H9 (cell line): ENCODE measurements at regions not wholly inside any gene's neighbourhood (a gene's known extent, or its start where the extent isn't known, plus 50 kb on each side); places are given as distances from the start of the nearest gene placed in this dataset.

ENCODE experiments used
- DNase-seq: peaks from one replicate; pipeline ENCODE4 v3.0.0-alpha.2; 2017
- H2AFZ ChIP-seq: one replicate; pipeline ENCODE4 v1.6.1; 2013; ENCODE audit warnings: mild to moderate bottlenecking, low read length, control low read depth, moderate library complexity
- H2AK5ac ChIP-seq: 2 replicates; pipeline ENCODE4 v1.6.1; 2013; ENCODE audit warnings: low read length, control low read depth, mixed read lengths; ENCODE audit not compliant: insufficient read length
- H2BK120ac ChIP-seq: one replicate; pipeline ENCODE4 v1.6.1; 2013; ENCODE audit warnings: low read depth, mild to moderate bottlenecking, low read length, control low read depth, inconsistent platforms; ENCODE audit not compliant: poor library complexity, severe bottlenecking
- H2BK12ac ChIP-seq: 2 replicates; pipeline ENCODE4 v1.6.1; 2013; ENCODE audit warnings: low read length, control low read depth, mixed read lengths, low read depth; ENCODE audit not compliant: insufficient read length
- H2BK15ac ChIP-seq: 2 replicates; pipeline ENCODE4 v1.6.1; 2013; ENCODE audit warnings: low read depth, low read length, control low read depth
- H2BK20ac ChIP-seq: one replicate; pipeline ENCODE4 v1.6.1; 2013; ENCODE audit warnings: low read depth, mild to moderate bottlenecking, low read length, control low read depth, inconsistent platforms; ENCODE audit not compliant: poor library complexity, severe bottlenecking
- H2BK5ac ChIP-seq: 2 replicates; pipeline ENCODE4 v1.6.1; 2013; ENCODE audit warnings: low read length, control low read depth, mixed read lengths; ENCODE audit not compliant: insufficient read length
- H3K14ac ChIP-seq: 2 replicates; pipeline ENCODE4 v1.6.1; 2013; ENCODE audit warnings: low read length, control low read depth; ENCODE audit not compliant: insufficient read depth
- H3K18ac ChIP-seq: 2 replicates; pipeline ENCODE4 v1.6.1; 2013; ENCODE audit warnings: low read depth, mild to moderate bottlenecking, mixed read lengths, low read length, control low read depth; ENCODE audit not compliant: insufficient read length
- H3K23ac ChIP-seq: 2 replicates; pipeline ENCODE4 v1.6.1; 2013; ENCODE audit warnings: low read length, control low read depth, mixed read lengths, low read depth; ENCODE audit not compliant: insufficient read length
- H3K23me2 ChIP-seq: 2 replicates; pipeline ENCODE4 v1.6.1; 2013; ENCODE audit warnings: low read depth, mild to moderate bottlenecking, mixed read lengths, low read length, control low read depth; ENCODE audit not compliant: insufficient read length, poor library complexity, severe bottlenecking
- H3K27ac ChIP-seq: 2 replicates; pipeline ENCODE4 v1.5.1; 2013; ENCODE audit warnings: low read length, control low read depth, mixed read lengths, low read depth; ENCODE audit not compliant: insufficient read length
- H3K27me3 ChIP-seq: 2 replicates; pipeline ENCODE4 v1.6.1; 2013; ENCODE audit warnings: low read length, control low read depth, inconsistent platforms; ENCODE audit not compliant: insufficient read depth
- H3K4ac ChIP-seq: 2 replicates; pipeline ENCODE4 v1.6.1; 2013; ENCODE audit warnings: low read depth, mild to moderate bottlenecking, control low read depth, inconsistent platforms, low read length, moderate library complexity
- H3K4me1 ChIP-seq: 2 replicates; pipeline ENCODE4 v1.6.1; 2013; ENCODE audit warnings: low read length, control low read depth, inconsistent platforms; ENCODE audit not compliant: insufficient read depth
- H3K4me2 ChIP-seq: 2 replicates; pipeline ENCODE4 v1.6.1; 2013; ENCODE audit warnings: low read length, control low read depth, mixed read lengths; ENCODE audit not compliant: insufficient read length, insufficient read depth
- H3K56ac ChIP-seq: 2 replicates; pipeline ENCODE4 v1.6.1; 2013; ENCODE audit warnings: low read depth, mild to moderate bottlenecking, mixed read lengths, low read length, control low read depth; ENCODE audit not compliant: insufficient read length
- H3K79me1 ChIP-seq: 2 replicates; pipeline ENCODE4 v1.6.1; 2013; ENCODE audit warnings: low read depth, mild to moderate bottlenecking, moderate library complexity, low read length, control low read depth, inconsistent platforms; ENCODE audit not compliant: insufficient read depth, poor library complexity, severe bottlenecking
- H3K79me2 ChIP-seq: 2 replicates; pipeline ENCODE4 v1.6.1; 2013; ENCODE audit warnings: low read length, control low read depth, inconsistent platforms; ENCODE audit not compliant: insufficient read depth
- H3K9ac ChIP-seq: 2 replicates; pipeline ENCODE4 v1.6.1; 2013; ENCODE audit warnings: low read length, control low read depth, mixed read lengths; ENCODE audit not compliant: insufficient read length; ENCODE audit errors: extremely low read depth
- H3K9me3 ChIP-seq: one replicate; pipeline ENCODE4 v1.6.1; 2013; ENCODE audit warnings: low read depth, low read length, inconsistent platforms; ENCODE audit not compliant: control insufficient read depth
- H3T11ph ChIP-seq: one replicate; pipeline ENCODE4 v1.6.1; 2013; ENCODE audit warnings: mild to moderate bottlenecking, low read length, control low read depth, inconsistent platforms
- H4K20me1 ChIP-seq: one replicate; pipeline ENCODE4 v1.6.1; 2013; ENCODE audit not compliant: control insufficient read depth, insufficient read length, insufficient read depth
- H4K5ac ChIP-seq: 2 replicates; pipeline ENCODE4 v1.6.1; 2013; ENCODE audit warnings: low read depth, mild to moderate bottlenecking, mixed read lengths, low read length, control low read depth; ENCODE audit not compliant: insufficient read length
- H4K8ac ChIP-seq: replicated peaks from 2 replicates; pipeline ENCODE4 v1.6.1; 2013; ENCODE audit warnings: low read length, control low read depth, mixed read lengths, low read depth; ENCODE audit not compliant: insufficient read length
- H4K91ac ChIP-seq: 2 replicates; pipeline ENCODE4 v1.6.1; 2013; ENCODE audit warnings: low read depth, mild to moderate bottlenecking, moderate library complexity, mixed read lengths, low read length, control low read depth; ENCODE audit not compliant: insufficient read length
- H3K27ac Mint-ChIP-seq, 3 experiments: 2 replicates in 2 of 3; 3 replicates in 1 of 3; pipeline ENCODE4 v1.8.0; 2020 to 2021; ENCODE audit warnings: mixed read lengths in 3 of 3, mild to moderate bottlenecking in 1 of 3, moderate library complexity in 1 of 3
- H3K27me3 Mint-ChIP-seq: 2 replicates; pipeline ENCODE4 v1.8.0; 2021; ENCODE audit warnings: low read depth, mild to moderate bottlenecking, moderate library complexity, mixed read lengths
- H3K36me3 Mint-ChIP-seq, 3 experiments: 2 replicates in 2 of 3; 3 replicates in 1 of 3; pipeline ENCODE4 v1.8.0; 2020 to 2021; ENCODE audit warnings: low read depth in 3 of 3, mixed read lengths in 3 of 3; ENCODE audit not compliant: insufficient read depth in 1 of 3
- H3K4me1 Mint-ChIP-seq, 2 experiments: 2 replicates each; pipeline ENCODE4 v1.8.0; 2020; ENCODE audit warnings: mixed read lengths in 2 of 2
- H3K4me3 Mint-ChIP-seq, 2 experiments: 2 replicates in 1 of 2; 3 replicates in 1 of 2; pipeline ENCODE4 v1.8.0; 2020 to 2021; ENCODE audit warnings: mild to moderate bottlenecking in 2 of 2, mixed read lengths in 2 of 2, moderate library complexity in 1 of 2
- H3K9me3 Mint-ChIP-seq, 2 experiments: 2 replicates in 1 of 2; 3 replicates in 1 of 2; pipeline ENCODE4 v1.8.0; 2020; ENCODE audit warnings: mild to moderate bottlenecking in 2 of 2, mixed read lengths in 2 of 2, moderate library complexity in 1 of 2
- CTCF ChIP-seq: fragments of 200-600 bp; sonication (generic); conservative IDR thresholded peaks from 3 replicates; pipeline ENCODE4 v1.8.0; 2021; ENCODE audit warnings: antibody characterized with exemption, mild to moderate bottlenecking
- WGBS: extraction: QIAGEN DNeasy Blood & Tissue Kit; methylation state at CpG from one replicate; pipeline ENCODE4 v1.1.7; 2013; ENCODE audit warnings: missing lambda C conversion rate, low lambda C conversion rate, mixed read lengths; ENCODE audit not compliant: insufficient read length; ENCODE audit errors: extremely low coverage; 5-methylcytosine and 5-hydroxymethylcytosine counted together

GRCh38 chr11:21771097-21771496 lies 421.8 kb upstream of the ANO5 start:
- Mint-ChIP-seq H3K9me3 (no peaks in the 10 kb centered on the region), H3K4me1 (no peaks in the 10 kb centered on the region), H3K27me3 (no peaks in the 10 kb centered on the region), H3K4me3 (no peak overlapping the region), H3K27ac (no peak overlapping the region), H3K36me3 (no peaks in the 10 kb centered on the region)
- Histone ChIP-seq H2BK12ac (no peak overlapping the region), H3K23ac (no peak overlapping the region), H4K91ac (no peak overlapping the region), H3K23me2 (no peaks in the 10 kb centered on the region), H3K9ac (no peak overlapping the region), H3K27me3 (no peaks in the 10 kb centered on the region), H3K4me1 (no peaks in the 10 kb centered on the region; the same call in 1 of the 2 replicates), H2BK5ac (no peak overlapping the region), H3K14ac (no peak overlapping the region), H3K27ac (no peak overlapping the region), H4K8ac (no peak overlapping the region), H2BK15ac (no peak overlapping the region), H3K4me2 (no peak overlapping the region), H4K5ac (no peak overlapping the region), H3K56ac (no peak overlapping the region), H2BK20ac (no peak overlapping the region), H4K20me1 (no peaks in the 10 kb centered on the region), H3K79me1 (no peaks in the 10 kb centered on the region), H3K79me2 (no peaks in the 10 kb centered on the region), H3K9me3 (no peaks in the 10 kb centered on the region), H3T11ph (no peak overlapping the region), H2AFZ (no peak overlapping the region), H3K4ac (no peak overlapping the region), H2BK120ac (no peak overlapping the region), H3K18ac (no peak overlapping the region), H2AK5ac (no peak overlapping the region)
- DNase-seq = no peak
- no peak for TF ChIP-seq CTCF
- WGBS = no CpG with 5 or more reads among the region's 1 CpG
